Tongue (tissue), 1 donor: ENCODE measurements at regions not wholly inside any gene's neighbourhood (a gene's known extent, or its start where the extent isn't known, plus 50 kb on each side); places are given as distances from the start of the nearest gene placed in this dataset.

Experiments
- DNase-seq: peaks from one replicate; pipeline ENCODE4 v3.0.0-alpha.2; 2015

DNA sequence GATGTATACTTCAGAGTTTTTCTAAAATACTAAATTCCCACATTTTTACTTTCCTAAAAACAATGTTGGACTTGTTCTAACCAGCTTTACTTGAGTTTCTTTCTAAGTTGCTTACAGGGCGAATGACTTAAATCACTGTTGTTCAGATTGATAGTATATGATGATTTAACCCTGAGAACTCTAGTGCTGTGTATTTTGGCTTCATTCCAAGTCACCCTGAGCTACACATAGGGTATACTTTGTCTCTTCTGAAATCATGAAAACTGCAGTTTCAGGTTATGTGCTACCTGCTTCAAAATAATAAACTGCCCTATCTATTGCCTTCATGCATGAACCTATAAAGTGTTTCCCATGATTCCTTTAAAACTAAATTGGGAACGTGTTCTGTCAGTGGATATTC lies 162.5 kb upstream of the PDE3A start:
- DNase-seq: no peak

DNA sequence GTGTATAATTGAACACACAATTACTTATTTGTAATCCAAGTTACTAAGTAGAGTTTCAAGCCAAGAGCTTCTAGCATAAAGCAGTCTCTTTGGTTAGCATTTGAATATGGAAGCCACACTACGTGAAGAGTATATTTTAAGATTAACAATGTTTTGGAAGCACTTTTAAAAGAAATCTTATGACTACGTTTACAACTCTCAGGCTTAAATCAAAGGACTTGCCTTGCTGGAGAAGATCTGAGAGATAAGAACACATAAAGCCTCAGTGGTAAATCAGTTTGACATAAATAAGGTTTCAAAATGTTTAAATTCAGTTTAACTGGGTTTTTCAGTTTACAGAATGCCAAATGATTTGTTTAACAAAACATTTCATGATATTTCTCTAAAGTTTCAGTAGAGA lies 161.9 kb upstream of the PDE3A start:
- no peak for DNase-seq

DNA sequence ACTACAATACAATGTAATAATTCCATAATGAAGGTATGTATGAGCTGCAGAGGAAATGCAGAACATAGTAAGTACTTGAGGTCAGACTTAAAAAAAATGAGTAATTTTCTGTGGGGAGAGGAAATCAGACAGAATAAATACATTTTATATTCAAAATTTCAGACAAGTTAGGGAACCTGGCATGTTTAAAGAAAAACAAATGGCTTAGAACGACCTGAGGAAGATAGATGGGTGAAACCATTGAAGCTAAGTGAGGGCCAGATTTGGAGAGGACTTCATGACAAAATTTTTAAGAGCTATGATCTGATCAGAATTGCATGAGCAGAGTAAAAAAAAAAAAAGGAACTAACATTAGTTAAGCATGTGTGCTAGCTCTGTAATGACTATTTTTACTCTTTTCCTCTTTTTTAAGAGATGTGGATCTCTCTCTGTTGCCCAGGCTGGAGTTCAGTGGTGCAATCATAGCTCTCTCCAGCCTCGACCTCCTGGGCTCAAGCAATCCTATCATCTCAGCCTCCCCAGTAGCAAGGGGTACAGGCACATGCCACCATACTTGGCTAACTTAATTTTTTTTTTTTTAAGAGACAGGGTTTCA lies 157.6 kb upstream of the PDE3A start:
- no peak for DNase-seq

DNA sequence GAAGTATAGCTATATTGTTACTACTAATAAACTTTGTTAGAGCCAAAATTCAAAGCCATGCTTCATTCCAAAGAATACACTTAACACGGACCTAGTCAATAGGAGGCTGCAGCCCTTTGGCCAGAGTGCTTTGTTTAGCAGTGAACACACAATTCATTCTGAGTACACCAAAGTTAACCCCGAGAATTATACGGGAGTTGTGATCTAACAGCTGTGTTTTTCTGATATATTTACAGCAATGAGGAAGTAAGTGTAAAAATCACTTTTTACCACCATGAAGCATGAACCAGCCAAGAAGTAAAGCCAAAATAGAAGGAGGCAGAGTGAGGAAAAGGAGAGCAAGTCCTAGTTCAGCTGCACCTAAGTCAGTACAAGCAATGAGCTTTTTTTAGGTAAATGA lies 156.8 kb upstream of the PDE3A start:
- DNase-seq: peak; percentile 35

DNA sequence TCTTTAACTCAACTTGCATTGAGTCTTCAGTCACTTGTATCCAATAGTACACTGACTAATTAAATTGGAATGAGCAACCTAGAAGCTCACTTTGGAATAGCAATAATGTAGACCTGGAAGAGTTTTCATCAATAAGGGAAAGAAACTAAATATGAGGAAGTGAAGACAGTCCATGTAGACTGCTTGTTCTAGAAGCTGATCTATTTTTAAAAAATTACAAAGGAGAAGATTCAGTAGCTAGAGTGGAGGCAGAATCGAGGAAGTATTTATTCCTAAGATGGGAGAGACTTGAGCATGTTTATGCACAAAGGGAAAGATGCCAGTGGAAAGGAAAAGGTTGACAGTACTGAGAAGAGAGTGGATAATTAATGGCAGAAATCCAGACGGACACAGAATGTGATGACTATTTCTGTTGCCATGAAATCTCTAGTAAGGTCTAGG lies 156.3 kb upstream of the PDE3A start:
- DNase-seq: peak; percentile 82

DNA sequence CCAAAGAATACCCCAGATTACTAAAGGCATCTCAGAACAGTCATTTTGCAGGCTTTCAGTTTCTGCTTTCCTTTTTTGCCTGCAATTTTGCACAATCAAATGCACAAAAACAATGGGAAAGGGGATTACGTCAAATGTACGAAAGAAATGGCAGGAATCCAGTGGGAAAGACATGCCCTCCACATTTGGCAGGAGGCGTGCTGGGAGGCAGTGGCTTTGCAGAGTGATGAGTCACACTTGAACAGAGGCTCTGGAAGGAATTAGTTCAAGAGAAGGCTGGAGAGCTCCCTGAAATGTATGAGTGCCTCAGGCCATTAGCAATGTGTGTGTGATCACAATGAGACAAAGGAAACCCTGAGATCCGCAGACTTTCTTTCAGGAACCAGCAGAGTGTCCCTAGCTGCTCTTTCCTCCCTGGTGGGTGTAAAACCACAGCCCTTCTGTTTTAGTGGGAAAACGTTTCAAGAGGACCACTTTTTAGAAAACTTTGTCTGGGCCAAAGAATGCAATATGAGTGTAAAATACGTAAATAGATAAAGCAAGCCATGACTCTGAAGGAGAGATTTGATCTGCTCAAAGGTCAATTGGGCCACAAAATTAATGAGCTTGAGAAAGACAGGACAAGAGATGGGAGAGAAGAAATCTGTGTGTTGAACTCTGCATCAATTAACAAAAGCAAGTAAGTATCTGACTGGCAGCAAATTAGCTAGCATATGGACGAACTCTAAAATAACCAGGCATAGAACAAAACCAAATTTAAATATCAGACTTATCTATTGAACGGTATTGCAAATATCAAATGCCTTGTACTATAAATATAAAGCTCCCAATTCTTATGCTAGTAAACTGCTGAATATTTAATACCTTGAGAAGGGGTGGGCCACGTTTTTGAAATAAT lies 155.4 kb upstream of the PDE3A start:
- DNase-seq: peak; percentile 97

DNA sequence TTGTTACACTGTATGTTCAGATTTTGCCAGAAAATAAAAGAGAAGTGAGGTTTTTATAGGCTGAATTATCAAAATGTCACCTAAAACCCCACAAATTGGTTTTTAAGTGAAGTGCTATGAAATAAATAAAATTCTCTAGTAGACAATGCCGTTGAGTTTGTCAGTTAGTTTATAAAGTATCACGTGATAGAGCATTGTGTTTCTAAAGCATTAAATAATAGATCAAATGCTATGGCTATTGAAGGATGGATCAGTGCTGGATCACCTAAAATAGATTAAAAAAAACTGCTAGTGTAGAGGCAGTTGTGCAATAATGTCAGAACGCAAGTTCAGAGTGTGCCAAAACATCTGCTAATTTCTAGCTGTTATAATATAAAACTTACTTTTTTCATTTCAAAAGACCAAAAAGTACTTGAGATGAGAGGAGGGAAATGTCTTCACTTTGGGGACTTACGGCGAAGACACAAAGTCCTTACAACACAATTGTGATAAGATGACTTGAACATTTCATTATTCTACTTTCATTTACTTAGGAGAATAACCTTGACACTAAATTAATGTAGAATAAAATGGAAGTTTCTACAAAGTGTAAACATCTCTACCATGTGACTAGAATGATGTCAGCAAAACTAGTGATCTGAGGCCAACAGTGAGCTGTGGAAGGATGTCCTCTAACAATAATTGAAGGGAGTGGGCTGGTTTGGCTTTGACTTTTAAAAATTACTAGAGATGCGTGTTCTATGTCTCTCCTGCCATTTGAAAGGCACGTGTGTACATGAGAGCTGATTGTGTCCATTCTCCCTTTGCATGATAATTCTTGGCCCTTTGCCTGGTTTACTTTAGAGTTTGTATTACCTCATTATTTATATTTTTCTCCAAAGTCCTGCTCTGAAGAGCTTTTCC lies 154.4 kb upstream of the PDE3A start:
- peak; percentile 86 for DNase-seq

DNA sequence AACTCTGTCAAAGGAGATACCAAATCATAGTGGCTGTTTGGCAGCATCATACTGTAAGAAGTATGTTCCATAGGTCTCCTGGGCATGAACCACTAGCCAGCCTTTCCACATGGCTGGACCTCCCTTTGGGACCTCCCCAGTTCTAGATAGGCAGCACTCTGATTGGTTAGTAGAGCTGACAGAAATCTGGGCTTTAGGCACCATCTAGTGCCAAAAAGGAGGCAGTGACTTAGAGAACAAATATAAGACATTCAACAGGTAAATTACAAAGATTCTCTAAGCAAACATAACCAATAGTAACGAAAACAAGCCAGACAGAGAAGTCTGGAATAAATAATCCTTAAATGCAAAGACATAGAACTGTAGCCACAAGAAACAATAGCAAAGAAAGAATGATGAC lies 148.0 kb upstream of the PDE3A start:
- no peak for DNase-seq

DNA sequence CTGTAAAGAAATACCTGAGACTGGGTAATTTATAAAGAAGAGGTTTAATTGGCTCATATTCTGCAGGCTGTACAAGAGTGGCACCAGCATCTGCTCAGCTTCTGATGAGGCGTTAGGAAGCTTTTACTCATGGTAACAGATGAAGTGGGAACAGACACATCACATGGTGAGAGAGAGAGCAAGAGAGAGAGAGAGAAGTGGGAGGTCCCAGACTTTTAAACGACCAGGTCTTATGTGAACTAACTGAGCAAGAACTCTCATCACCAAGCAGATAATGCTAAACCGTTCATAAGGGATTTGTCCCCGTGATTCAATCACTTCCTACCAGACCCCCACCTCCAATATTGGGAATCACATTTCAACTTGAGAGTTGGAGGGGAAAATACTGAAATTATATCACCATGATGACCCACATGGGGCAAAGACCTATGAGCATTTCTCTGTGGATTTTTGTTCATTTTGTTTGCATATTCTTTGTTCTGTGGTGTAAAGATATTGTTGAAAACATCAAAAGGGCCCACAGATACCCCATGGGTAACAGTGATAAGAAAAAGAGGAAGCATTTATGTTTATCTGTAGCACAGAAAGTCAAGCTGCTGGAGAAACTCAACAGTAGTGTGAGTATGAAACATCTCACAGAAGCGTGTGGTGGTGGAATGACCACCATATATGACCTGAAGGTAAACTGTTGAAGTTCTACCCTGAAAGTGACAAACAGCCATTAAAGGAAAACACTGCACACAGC lies 135.2 kb upstream of the PDE3A start:
- DNase-seq: no peak

DNA sequence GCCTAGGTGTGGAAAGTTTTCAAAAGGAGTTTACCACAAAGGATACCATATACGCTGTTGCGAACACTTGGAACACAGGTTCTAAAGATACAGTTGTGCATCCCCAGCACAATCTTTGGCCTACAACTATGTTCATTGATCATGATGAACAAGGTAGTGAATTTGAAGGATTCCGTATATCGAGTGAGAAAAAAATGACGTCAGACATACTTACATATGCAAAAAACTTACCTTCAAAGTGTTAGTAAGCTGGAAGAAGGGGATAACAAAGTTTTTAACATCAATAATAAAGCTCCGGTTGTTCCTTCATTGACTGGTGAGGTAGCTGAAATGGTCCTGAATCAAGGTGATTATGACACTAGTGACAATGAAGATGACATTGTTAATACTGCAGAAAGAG lies 133.9 kb upstream of the PDE3A start:
- no peak for DNase-seq

DNA sequence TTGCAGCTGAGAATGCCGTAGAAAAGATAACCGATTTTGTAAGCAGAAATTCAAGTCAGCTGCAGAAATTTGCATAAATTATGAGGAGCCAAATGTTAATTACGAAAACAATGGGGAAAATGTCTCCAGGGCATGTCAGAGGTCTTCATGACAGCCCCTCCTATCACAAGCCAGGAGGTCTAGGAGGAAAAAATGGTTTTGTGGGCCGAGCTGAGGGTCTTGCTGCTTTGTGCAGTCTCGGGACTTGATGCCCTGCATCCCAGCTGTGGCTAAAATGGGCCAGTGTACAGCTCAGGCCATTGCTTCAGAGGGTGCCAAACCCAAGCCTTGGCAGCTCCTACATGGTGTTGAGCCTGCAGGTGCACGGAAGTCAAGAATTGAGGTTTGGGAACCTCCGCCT lies 131.2 kb upstream of the PDE3A start:
- no peak for DNase-seq

DNA sequence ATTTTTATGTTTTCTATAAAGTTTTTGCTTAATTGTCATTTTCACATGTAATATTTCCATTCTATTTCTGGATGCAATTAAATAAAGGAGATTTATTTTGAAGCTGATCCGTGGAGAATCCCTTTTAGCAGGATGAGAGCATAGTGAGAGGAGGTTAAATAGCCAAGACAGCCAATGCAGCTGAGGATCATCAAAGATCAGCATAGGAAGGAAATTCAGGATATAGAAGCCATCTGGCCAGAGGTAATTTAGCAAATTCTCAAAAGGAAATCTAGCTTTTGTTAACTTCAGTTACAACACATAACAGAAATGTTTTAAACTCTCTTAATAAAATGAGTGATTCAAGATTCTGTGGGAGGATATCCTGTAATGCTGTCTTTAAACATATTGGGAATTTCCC lies 122.8 kb upstream of the PDE3A start:
- DNase-seq: peak; percentile 21

DNA sequence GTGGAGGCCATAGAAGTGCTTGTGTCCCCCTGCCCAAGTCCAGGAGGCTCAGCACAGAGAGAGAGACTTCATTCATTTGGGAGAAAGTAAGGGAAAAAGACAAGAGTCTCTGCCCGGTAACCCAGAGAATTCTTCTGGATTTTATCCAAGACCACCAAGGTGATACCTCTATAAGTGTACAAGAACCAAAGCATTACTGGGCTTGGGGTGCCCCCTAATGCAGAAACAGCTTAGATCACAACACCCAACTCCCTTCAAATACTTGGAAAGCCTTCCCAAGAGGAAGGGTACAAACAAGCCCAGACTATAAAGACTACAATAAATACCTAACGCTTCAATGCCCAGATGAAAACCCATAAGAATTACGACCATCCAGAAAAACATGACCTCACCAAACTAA lies 119.7 kb upstream of the PDE3A start:
- no peak for DNase-seq

DNA sequence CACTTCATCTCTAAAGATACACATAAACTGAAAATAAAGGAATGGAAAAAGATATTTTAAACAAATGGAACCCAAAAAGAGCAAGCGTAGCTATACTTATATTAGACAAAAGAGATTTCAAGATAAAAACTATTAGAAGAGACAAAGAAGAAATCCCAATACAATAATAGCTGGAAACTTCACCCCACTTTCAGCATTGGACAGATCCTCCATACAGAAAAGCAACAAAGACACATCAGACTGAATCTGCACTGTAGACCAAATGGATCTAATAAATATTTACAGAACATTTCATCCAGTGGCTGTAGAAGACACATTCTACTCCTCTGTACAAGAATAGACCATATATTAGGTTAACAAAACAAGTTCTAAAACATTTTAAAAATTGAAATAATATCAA lies 117.6 kb upstream of the PDE3A start:
- DNase-seq: no peak

DNA sequence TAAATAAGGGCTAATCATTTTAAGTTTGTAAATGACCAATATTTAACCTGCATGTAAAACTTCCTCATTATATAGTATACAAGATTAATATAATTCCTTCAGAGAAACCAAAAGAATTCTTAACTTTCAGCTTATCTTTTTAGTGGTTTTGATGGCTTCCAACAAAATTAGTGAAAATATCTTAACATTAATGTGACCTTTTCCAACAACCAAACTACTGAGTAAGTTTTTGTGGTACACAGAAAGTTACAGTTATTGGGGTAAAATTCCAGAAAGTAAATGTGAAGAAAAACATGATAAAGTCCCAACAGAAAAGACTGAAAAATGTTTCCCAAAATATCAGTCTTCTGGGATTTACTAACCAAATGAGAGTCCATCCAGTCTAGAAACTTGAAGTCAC lies 111.0 kb upstream of the PDE3A start:
- DNase-seq: no peak

DNA sequence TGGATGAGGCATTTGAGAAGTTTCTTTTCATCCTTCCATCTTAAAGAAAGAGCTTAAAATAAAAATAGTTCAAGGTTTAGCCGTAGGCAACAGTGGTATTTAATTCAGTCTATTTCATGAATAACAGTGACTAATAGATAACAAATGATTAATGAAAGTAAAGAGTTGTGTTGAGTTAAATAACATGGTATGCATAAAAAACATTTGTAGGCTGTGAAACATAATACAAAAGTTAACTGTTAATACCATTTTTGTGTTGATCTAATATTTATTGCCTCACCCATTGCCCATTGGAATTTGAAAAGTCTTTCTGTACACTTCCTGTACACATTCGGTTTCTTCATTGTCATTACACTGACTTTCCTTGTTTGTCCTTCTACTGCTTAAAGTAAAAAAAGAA lies 108.6 kb upstream of the PDE3A start:
- DNase-seq: no peak

DNA sequence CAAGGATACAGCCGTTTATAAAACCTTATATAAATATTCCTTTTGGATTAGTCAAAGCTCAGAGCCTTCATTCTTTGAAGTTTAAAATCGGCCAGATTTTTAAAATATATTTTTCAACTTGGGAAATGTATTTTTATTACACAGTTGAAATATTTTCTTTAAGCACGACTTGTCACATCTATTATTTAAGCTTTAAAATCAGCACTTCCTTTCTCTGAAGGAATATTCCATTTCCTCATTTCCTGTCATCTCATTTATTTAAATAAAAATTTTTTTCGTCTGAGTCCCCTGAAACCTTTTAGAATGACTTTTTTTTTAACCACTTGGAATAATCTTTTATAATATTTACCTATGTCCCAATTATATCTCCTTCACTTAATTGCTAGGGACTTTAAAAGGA lies 107.5 kb upstream of the PDE3A start:
- DNase-seq: no peak

DNA sequence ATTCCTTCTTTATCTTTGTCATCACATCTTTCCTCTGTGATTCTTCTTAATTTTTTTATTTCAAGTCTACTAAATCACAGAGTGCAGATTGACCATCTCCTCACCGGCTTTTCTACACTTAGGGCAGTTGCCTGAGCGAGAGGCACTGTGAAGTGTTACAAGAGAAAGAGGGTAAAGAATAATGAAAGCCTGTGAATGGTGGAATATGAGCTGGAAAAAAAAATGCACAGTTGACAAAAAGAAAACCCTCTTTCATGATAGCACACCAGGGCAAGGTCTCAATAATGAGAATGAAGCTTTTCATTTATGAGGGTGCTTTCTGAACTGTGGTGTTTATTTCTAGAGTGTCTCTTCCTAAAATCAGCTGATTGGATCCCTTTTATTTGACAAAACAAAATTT lies 106.2 kb upstream of the PDE3A start:
- DNase-seq: no peak

DNA sequence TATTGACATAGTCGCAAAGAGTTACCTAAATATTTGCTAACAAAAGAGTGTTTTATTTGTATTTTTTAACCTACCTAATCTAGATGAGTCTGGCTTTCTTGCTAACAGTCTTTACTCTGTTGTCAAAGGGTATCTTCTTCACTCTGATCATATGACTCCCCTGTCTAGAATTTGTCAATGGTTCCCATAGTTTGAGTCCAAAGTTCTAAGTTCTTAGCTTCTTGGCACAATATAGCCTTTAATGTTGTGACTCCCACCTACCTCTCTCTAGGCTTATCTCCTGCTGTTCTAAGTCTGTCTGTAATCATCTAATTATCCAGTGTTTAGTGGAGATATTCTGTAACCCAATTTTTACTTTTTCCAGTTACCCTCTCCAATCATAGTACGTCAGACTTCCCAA lies 104.3 kb upstream of the PDE3A start:
- DNase-seq: no peak

DNA sequence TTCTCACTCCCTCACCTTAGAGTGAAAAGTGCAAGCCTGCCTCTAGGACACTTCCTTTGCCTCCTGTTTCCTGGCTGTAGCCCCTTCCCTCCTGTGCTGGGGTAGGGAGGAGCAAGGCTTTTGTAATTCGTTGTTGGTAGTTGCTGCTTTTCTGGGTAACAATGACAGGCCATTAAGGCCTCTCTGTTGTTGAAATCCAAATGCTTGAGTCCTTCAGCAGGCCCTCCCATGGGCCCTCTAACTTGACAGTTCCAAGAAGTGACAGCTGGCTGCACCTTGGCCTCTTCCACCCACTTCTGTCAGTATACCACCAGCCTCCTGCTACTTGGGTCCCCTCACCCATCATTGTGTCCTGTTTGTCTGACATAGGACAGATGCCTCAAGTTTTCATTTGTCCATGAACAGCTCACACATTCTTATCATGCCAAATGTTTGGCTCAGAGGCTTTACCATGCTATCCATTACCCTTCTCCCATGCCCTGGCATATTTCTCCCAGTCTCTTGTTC lies 103.7 kb upstream of the PDE3A start:
- DNase-seq: peak; percentile 59

DNA sequence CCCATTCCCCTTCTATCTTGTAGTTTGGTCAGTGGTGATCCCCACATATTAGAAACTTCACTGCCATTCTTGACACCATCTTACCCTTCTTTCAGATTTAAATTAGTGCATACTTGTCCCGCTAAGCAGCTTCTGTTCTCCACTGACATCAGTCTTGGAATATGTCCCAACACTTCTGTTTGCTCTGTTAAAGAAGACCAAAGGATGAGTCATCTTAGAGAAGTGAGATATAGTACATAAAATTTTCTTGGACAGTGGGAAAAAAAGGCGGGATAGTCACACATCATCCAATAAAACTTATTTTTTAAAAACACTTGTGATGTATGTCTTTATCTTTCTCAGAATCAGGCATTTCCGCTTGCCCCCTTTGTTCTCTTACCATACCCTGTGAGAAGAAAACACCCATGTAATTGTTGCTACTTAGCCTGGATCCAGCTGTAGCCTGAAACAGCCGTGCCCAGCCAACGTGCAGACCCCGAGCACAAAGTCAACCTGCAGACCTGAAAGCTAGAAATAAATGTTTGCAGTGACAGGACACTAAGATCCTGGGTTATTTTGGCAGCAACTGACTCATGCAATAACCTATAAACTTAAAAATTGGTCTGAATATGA lies 100.1 kb upstream of the PDE3A start:
- DNase-seq: no peak

DNA sequence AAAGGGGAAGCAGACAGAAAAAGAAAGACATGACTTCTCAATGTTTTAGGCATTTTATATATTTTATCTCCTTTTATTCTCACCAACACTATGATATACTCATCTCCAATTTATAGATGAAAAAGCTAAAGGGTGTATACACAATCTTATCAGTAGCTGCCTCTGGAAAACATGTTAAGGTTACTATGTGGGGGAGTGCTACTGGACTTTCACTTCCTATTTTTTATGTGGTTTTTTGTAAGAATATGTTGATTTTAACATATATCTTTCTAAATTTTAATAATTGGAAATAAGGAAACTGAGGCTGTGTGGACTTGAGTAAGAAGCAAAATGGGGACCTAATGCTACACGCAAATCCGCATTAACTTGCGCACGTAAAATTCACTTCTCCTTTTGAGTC lies 99.6 kb upstream of the PDE3A start:
- DNase-seq: no peak
